Muscle layer of colon (tissue), 2 donors: ENCODE measurements at regions not wholly inside any gene's neighbourhood (a gene's known extent, or its start where the extent isn't known, plus 50 kb on each side); places are given as distances from the start of the nearest gene placed in this dataset.

Experiments used
- H3K27ac ChIP-seq: one replicate; pipeline ENCODE4 v1.7.0; 2013; ENCODE audit warnings: low read depth, mild to moderate bottlenecking, low read length, moderate library complexity
- H3K27me3 ChIP-seq, 2 donors: one replicate each; pipeline ENCODE4 v1.7.0; 2013; ENCODE audit warnings: low read length in 2 of 2, mild to moderate bottlenecking in 2 of 2; ENCODE audit not compliant: insufficient read depth in 2 of 2, control insufficient read depth in 1 of 2
- H3K36me3 ChIP-seq: one replicate; pipeline ENCODE4 v1.7.0; 2013; ENCODE audit warnings: mild to moderate bottlenecking, low read length; ENCODE audit not compliant: insufficient read depth
- H3K4me1 ChIP-seq: one replicate; pipeline ENCODE4 v1.7.0; 2013; ENCODE audit warnings: mild to moderate bottlenecking, low read length; ENCODE audit not compliant: insufficient read depth
- H3K4me3 ChIP-seq, 2 donors: one replicate each; pipeline ENCODE4 v1.7.0; 2013; ENCODE audit warnings: low read length in 2 of 2, low read depth in 1 of 2, mild to moderate bottlenecking in 1 of 2, moderate library complexity in 1 of 2
- H3K9ac ChIP-seq: one replicate; pipeline ENCODE4 v1.7.0; 2013; ENCODE audit warnings: low read length
- H3K9me3 ChIP-seq: one replicate; pipeline ENCODE4 v1.7.0; 2013; ENCODE audit warnings: mild to moderate bottlenecking, low read length
- donor health status: abdominal sarcoma.
- donor health status: Adenocarcinoma of cecum.

GRCh38 chr2:236317938-236318396, 53.8 kb upstream of the ASB18 start:
- Histone ChIP-seq H3K4me1 (no peaks in the 10 kb centered on the region), H3K36me3 (no peaks in the 10 kb centered on the region), H3K27ac (no peak overlapping the region), H3K27me3 (no peaks in the 10 kb centered on the region), H3K9me3 (peaks cover 6% of the 10 kb centered on the region), H3K4me3 (no peak overlapping the region), H3K9ac (no peak overlapping the region)

- no peaks in the 10 kb centered on the region for H3K27me3 ChIP-seq
- no peaks in the 10 kb centered on the region for H3K4me1 ChIP-seq
- no peak overlapping the region for H3K27ac ChIP-seq
- no peaks in the 10 kb centered on the region for H3K36me3 ChIP-seq
- H3K9me3 ChIP-seq = peaks cover 4% of the 10 kb centered on the region
- H3K9ac ChIP-seq = no peak overlapping the region
- H3K4me3 ChIP-seq = no peak overlapping the region
These were observed 54.2 kb upstream of the ASB18 start for GRCh38 chr2:236318401-236318800.

GRCh38 chr2:236319036-236319435, 54.8 kb upstream of the ASB18 start:
- Histone ChIP-seq H3K4me1 (no peaks in the 10 kb centered on the region), H3K9ac (no peak overlapping the region), H3K27ac (no peak overlapping the region), H3K36me3 (no peaks in the 10 kb centered on the region), H3K9me3 (no peaks in the 10 kb centered on the region), H3K27me3 (no peaks in the 10 kb centered on the region), H3K4me3 (no peak overlapping the region)

GRCh38 chr2:236321415-236321814, 57.2 kb upstream of the ASB18 start:
- no peaks in the 10 kb centered on the region for H3K9me3 ChIP-seq
- H3K4me3 ChIP-seq = no peak overlapping the region
- H3K27me3 ChIP-seq = no peaks in the 10 kb centered on the region
- no peaks in the 10 kb centered on the region for H3K36me3 ChIP-seq
- no peak overlapping the region for H3K9ac ChIP-seq
- H3K4me1 ChIP-seq = no peaks in the 10 kb centered on the region
- no peak overlapping the region for H3K27ac ChIP-seq

GRCh38 chr2:236333417-236334121, 69.4 kb upstream of the ASB18 start:
- no peaks in the 10 kb centered on the region for H3K27me3 ChIP-seq
- H3K27ac ChIP-seq = no peak overlapping the region
- H3K4me3 ChIP-seq = no peak overlapping the region
- no peaks in the 10 kb centered on the region for H3K9me3 ChIP-seq
- H3K9ac ChIP-seq = no peak overlapping the region
- H3K36me3 ChIP-seq = no peaks in the 10 kb centered on the region
- no peaks in the 10 kb centered on the region for H3K4me1 ChIP-seq

- H3K4me1 ChIP-seq = no peaks in the 10 kb centered on the region
- no peak overlapping the region for H3K27ac ChIP-seq
- H3K4me3 ChIP-seq = no peak overlapping the region
These were observed 70.1 kb upstream of the ASB18 start for GRCh38 chr2:236334122-236334876.

GRCh38 chr2:236335696-236336574, 71.7 kb upstream of the ASB18 start:
- Histone ChIP-seq H3K27ac (no peak overlapping the region), H3K4me3 (no peak overlapping the region), H3K36me3 (no peaks in the 10 kb centered on the region), H3K9me3 (no peaks in the 10 kb centered on the region), H3K9ac (no peak overlapping the region), H3K27me3 (no peaks in the 10 kb centered on the region), H3K4me1 (no peaks in the 10 kb centered on the region)

More at GRCh38 chr2:236334122-236334876, 70.1 kb upstream of the ASB18 start:
- Histone ChIP-seq H3K9me3 (no peaks in the 10 kb centered on the region), H3K9ac (no peak overlapping the region), H3K27me3 (no peaks in the 10 kb centered on the region), H3K36me3 (no peaks in the 10 kb centered on the region)

GRCh38 chr2:236336575-236337464, 72.6 kb upstream of the ASB18 start:
- H3K4me1 ChIP-seq = no peaks in the 10 kb centered on the region
- no peaks in the 10 kb centered on the region for H3K36me3 ChIP-seq
- no peak overlapping the region for H3K9ac ChIP-seq
- no peak overlapping the region for H3K27ac ChIP-seq
- no peaks in the 10 kb centered on the region for H3K9me3 ChIP-seq
- no peaks in the 10 kb centered on the region for H3K27me3 ChIP-seq
- H3K4me3 ChIP-seq = no peak overlapping the region

GRCh38 chr2:236337465-236338325, 73.5 kb upstream of the ASB18 start:
- no peaks in the 10 kb centered on the region for H3K27me3 ChIP-seq
- H3K27ac ChIP-seq = no peak overlapping the region
- H3K9me3 ChIP-seq = no peaks in the 10 kb centered on the region
- no peak overlapping the region for H3K9ac ChIP-seq
- H3K4me3 ChIP-seq = no peak overlapping the region
- H3K4me1 ChIP-seq = no peaks in the 10 kb centered on the region
- no peaks in the 10 kb centered on the region for H3K36me3 ChIP-seq

- Histone ChIP-seq H3K9me3 (no peaks in the 10 kb centered on the region), H3K9ac (no peak overlapping the region), H3K27ac (no peak overlapping the region), H3K4me3 (no peak overlapping the region), H3K4me1 (no peaks in the 10 kb centered on the region), H3K27me3 (no peaks in the 10 kb centered on the region), H3K36me3 (no peaks in the 10 kb centered on the region)
These were observed 74.4 kb upstream of the ASB18 start for GRCh38 chr2:236338495-236339184.
